Ovary (tissue), 3 donors: ENCODE measurements at regions not wholly inside any gene's neighbourhood (a gene's known extent, or its start where the extent isn't known, plus 50 kb on each side); places are given as distances from the start of the nearest gene placed in this dataset.

ENCODE experiments used
- EP300 ChIP-seq: sonication (generic); formaldehyde crosslinking; IDR thresholded peaks from one replicate; pipeline ENCODE4 v1.6.1; 2017; ENCODE audit warnings: antibody characterized with exemption
- POLR2A ChIP-seq: fragments of 450-650 bp; IDR thresholded peaks from one replicate; pipeline ENCODE4 v1.6.1; 2017; ENCODE audit warnings: antibody characterized with exemption, mild to moderate bottlenecking, moderate library complexity
- TF ChIP-seq, protein P1 (sequence below), 3 donors: fragments of 450-650 bp in 2 of 3; fragments of 200-600 bp in 1 of 3; IDR thresholded peaks; one replicate each; pipeline versions ENCODE4 v1.5.1 to v1.8.0; 2016 to 2022; ENCODE audit warnings: antibody characterized with exemption in 3 of 3, mild to moderate bottlenecking in 1 of 3
- donor health status: DM: no; HTN: no; CAD: no.

- no peak for TF ChIP-seq POLR2A
- TF ChIP-seq, protein P1, sequence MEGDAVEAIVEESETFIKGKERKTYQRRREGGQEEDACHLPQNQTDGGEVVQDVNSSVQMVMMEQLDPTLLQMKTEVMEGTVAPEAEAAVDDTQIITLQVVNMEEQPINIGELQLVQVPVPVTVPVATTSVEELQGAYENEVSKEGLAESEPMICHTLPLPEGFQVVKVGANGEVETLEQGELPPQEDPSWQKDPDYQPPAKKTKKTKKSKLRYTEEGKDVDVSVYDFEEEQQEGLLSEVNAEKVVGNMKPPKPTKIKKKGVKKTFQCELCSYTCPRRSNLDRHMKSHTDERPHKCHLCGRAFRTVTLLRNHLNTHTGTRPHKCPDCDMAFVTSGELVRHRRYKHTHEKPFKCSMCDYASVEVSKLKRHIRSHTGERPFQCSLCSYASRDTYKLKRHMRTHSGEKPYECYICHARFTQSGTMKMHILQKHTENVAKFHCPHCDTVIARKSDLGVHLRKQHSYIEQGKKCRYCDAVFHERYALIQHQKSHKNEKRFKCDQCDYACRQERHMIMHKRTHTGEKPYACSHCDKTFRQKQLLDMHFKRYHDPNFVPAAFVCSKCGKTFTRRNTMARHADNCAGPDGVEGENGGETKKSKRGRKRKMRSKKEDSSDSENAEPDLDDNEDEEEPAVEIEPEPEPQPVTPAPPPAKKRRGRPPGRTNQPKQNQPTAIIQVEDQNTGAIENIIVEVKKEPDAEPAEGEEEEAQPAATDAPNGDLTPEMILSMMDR (IDR thresholded peaks at IDR 0.05), result no peak
- TF ChIP-seq EP300, result no peak
Observed at GRCh38 chr11:24246715-24247114, 250.1 kb upstream of the LUZP2 start.
